GM21390 (cell line): ENCODE measurements at regions not wholly inside any gene's neighbourhood (a gene's known extent, or its start where the extent isn't known, plus 50 kb on each side); places are given as distances from the start of the nearest gene placed in this dataset.
"Not testable (repeated sequence)": the region's sequence is repeated elsewhere in the genome, so short reads cannot be mapped to it uniquely, and the experiment has no call there.

Source experiments
- ATAC-seq: cut with Tn5 transposase; IDR thresholded peaks from one replicate; pipeline ENCODE4 v1.9.1; 2021; ENCODE audit not compliant: unreplicated experiment

DNA sequence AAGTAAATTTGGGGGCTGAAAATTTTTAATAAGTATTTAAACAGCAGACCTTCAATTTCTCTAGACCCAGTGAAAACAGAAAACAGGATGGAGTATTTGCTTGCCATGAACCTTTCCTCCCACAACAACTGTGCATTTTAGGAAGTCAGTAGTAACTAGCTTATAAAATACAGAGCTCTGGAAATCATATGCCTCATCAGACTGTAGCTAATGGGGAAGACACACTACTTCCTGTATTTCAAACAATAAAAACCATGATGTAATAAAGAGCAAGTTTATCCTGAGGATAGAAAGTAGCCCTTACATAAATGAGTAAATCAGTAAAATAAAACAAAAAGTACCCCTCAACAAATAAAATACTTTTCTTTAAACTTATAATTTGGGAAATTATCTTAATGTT, 280.1 kb upstream of the ZFP42 start:
- ATAC-seq = no peak

DNA sequence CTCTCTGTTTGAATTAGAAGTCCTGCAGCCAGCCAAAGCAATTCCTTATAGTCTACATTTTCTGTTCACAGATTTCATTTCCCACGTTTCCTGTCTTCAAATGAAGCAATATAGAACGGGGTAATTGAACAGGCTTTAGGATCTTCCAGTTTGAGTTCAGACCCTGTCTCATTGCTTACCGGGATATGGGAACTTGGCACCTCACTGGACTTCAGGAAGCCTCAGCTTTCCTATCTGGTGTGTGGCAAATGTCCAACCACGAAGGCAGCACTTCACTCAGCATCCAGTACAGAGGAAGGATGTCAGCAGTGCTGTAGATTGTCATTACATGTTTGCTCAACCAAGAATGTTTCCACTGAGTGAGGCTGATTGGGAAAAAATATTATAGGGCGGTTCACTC, 271.1 kb upstream of the ZFP42 start:
- no peak for ATAC-seq

DNA sequence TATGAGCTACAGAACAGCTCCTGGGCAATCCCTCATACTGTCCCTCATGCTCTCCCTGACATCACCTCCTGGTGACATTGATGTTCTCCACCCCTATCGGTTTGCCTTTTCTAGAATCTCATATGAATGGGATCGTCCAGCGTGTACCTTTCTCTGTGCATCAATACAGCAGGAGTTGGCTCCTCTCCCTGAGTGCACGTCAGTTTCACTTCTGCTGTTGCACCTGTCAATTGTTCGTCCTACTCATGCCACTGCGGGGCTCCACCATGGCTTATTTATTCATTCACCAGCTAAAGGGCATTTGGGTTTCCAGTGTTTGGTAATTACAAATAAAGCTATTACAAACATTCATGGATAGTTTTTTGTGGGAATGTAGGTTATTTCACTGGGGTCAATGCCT, 269.1 kb upstream of the ZFP42 start:
- no peak for ATAC-seq

DNA sequence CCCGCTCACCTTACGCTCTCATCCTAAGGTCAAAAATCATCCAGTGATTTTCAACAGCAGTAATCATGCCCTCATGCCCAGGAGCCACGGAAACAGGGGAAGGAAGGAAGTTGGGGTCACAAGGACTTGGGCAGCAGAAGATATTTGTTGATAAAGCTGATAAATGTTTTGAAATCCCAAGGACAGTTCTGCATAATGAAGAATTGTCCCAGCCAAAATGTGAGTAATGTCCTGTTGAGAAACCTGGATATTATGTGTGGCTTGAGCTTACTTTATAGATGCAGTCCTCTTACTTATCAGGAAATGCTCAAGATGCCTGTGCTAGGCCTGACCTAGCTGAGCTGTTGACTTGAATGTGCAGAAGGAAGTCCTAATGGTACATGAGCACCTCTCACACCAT, 263.0 kb upstream of the ZFP42 start:
- ATAC-seq = no peak

DNA sequence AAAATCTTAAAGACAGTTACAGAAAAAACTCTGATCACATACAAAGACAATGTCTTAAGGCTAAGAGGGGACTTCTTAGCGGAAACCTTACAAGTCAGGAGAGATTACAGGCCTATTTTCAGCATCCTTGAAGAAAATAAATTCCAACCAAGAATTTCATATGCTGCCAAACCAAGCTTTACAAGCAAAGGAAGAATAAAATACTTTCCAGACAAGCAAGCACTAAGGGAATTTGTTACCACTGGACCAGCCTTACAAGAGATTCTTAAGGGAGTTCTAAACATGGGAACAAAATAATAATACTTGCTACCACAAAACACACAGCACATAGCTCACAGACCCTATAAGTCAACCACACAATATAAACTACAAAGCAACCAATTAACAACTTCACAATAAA, 255.8 kb upstream of the ZFP42 start:
- ATAC-seq = no peak

DNA sequence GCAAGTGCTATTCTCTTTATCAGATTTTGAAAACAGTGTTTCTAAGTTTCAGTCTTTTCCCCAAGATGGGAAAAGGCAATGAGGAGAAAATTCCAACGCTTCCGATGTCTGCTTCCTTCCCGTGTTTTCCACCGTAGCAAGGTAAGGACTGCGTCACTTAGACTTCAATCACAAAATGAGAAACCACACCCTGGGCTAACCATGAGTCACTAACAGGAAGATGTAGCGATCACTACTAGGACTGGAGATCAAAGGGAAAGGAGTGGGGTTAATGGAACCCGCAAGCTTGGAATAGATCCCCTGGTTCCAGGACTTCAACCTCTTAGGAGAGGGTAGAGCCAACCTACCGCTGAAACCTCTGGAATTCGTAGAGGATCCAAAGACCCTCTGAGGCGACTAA, 250.7 kb upstream of the ZFP42 start:
- no peak for ATAC-seq

DNA sequence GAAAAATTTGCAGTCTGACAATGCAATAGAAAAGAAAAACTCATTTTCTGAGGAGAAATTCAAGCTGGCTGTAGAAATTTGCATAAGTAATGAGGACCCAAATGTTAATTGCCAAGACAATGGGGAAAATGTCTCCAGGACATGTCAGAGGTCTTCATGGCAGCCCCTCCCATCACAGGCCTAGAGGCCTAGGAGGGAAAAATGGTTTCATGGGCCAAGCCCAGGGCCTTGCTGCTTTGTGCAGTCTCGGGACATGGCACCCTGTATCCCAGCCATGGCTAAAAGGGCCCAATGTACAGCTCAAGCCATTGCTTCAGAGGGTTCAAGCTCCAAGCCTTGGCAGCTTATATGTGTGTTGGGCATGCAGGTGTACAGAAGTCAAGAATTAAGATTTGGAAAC, 244.9 kb upstream of the ZFP42 start:
- ATAC-seq = not testable (repeated sequence)

DNA sequence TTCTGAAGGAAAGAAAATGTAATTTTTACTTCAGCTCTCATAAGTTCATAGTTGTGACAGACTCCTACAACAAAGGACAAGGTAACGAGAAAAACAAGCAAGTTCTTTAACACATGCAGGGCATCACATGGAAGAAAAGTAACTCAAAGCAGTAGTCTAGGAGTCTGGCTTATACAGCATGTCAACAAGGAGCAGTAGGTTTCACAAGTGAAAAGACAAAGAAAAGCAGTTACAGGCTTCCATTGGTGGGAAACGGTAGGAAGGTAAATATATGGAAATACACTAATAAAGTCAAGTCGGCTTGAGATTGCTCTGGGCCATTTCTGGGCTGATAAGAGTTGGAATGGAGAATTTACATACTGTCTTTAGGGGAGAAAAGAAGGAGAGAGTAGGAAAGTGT, 228.4 kb upstream of the ZFP42 start:
- ATAC-seq = no peak

DNA sequence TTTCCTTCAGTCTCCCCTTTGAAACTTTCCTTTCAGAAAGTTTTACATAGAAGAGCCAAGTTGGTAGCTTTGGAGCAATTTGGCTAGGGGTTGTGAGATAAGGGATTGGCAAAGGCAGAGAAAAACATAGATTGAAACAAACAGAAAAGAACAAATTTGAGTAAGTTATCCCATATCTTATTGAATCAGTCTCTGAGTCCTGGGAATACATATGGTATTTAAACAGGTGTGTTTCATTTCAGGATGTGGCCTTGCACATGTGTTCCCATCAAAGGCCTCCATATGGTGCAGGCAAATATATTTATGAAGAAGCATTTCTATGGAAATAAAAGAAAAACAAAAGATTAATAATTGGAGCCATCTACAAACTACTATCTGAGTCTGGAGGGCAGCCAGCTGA, 227.9 kb upstream of the ZFP42 start:
- ATAC-seq = no peak

DNA sequence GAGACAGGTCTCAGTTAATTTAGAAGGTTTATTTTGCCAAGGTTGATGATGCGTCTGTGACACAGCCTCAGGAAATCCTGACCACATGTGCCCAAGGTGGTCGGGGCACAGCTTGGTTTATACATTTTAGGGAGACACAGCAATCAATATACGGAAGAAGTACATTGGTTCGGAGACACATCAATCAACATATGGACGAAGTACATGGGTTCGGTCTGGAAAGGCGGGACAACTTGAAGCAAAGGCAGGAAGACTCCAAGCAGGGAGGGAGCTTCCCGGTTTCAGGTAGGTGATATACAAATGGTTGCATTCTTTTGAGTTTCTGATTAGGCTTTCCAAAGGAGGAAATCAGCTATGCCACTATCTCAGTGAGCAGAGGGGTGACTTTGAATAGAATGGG, 225.2 kb upstream of the ZFP42 start:
- no peak for ATAC-seq

DNA sequence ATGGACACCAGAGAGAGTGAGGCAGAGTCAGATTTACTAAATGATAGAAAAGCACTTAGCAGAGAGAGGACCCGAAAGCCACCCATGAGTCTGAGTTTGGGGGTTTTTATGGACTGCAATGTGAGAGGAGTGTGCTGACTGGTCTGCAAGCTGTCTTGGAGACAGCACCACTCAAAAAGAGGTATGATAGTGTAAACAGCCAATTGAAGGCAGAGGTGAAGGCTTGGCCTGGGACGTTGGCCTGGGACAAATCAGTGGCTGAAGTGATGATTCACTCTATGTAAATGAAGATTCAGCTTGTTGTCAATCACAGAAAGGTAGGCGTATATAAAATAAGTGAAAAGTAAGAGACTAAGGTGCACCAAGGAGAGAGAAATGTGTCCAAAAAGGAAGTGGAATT, 217.6 kb upstream of the ZFP42 start:
- no peak for ATAC-seq

DNA sequence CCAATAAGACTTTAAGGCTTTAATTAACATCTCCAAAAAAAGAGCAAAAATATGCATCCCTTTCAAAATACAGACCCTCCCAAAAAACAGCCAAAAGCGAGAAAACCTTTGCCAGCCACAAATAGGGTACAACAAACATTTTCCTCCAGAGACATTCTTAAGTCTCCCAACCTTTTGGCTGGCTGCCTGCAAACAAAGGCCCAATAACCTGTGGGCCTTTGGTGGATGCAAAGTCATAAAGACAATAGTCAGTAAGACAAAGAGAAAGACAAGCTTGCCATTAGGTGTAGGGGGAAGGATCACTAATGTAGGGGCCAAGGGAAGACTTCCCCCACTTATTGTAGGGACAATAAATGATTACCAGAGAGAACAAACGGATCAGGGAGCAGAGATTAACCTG, 215.5 kb upstream of the ZFP42 start:
- ATAC-seq = no peak

DNA sequence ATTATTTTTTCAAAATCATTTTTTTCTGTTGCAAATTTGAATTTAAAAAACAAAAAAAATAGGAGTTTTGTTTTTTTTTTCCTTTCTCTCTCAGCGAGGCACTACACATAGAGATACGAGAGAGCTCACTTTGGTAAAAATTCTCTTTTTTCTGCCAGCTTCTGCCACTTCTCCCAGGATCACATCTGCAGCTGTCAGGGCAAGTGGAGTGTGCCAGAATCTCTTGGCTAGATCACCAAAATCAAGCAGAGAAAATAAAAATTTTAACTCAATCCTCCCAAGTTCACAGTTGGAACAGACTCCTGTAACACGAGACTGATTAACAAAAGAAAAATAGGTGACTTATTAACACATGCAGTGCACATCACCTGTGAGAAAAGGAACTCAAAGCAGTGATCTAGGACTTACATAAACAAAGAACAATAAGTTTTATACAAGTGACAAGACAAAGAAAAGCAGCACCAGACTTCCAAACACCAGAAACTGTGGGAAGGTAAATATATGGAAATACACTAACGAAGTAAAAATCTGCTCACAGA, 213.2 kb upstream of the ZFP42 start:
- no peak for ATAC-seq

DNA sequence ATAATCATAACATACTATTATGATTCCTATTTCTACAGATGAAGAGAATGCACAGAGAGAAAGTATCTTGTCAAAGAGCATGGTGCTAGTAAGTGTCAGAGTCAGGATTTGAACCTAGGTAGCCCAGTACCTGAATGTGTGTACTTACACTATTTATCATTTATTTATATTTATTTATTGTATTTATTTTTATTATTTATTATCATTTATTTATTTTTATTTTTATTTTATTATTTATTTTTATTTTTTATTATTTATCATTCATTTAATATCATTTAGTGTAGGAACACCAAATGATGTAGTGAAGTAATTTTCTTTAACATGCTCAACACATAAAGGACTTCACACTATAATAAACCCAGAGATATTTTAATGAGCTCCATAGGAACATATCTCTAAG, 209.4 kb upstream of the ZFP42 start:
- ATAC-seq = no peak

DNA sequence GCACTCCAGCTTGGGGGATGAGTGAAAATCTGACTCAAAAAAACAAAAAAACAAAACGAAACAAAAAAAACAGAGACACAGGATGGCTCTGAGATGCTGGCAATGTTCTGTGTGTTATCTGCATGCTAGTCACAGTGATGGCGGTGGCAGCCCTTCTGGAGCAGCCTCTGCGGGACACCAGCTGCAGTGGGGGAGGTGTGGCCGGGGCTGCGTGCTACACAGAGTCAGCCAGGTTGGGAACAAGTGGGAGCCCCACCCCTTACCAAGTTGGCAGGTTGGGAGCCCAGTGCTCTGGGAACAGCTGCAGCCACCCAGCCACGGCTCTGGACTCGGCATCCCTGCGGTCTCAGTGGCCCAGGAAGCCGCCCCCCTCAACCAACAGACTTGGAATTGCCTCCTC, 206.5 kb upstream of the ZFP42 start:
- no peak for ATAC-seq

DNA sequence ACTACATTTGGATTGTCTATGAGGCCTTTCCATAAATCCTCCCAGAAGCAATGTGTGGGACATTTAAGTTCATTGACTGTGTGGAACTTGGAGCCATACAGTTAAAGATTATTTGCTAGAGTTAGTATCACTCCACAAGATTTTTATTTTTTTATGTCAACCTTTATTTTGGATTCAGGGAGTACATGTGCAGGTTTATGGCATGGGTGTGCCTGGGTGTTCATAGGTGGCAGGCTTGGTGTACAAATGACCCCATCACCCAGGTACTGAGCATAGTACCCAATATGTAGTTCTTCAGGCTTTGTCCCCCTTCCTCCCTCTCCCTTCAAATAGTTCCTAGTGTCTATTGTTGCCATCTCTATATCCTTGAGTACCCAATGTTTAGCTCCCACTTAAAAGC, 199.8 kb upstream of the ZFP42 start:
- no peak for ATAC-seq

DNA sequence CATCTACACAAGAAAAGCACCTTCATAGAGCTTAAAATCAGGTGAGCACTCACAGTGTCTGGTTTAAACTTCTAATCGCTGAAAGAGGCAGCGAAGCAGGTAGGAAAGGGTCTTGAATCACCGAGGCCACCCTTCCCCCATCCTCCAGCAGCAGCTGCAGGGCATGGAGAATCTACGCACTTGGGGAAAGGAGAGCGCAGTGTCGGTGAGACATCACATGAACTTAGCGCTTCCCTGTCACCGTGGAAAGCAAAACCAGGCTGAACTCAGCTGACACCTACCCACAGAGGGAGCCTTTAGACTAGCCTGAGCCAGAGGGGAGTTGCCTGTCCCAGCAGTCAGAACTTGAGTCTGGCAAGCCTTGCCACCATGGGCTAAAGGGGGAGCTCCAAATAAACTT, 197.2 kb upstream of the ZFP42 start:
- ATAC-seq = no peak

DNA sequence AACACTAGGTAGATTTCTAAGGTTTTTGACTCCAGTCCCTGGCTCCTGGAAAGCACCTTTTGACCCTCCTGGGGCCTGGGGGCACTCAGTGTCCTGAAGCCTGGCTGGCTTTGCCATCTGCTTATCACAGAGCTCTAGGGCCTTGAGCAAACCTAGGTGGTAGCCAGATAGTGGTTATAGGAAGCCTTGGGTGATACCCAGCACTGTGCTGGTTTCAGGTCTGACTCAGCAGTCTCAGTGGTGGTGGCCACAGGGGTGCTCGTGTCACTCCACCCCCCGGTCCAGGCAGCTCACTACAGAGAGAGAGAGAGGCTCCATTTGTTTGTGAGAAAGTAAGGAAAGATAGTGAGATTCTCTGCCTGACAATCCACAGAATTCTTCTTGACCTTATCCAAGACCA, 195.8 kb upstream of the ZFP42 start:
- no peak for ATAC-seq

DNA sequence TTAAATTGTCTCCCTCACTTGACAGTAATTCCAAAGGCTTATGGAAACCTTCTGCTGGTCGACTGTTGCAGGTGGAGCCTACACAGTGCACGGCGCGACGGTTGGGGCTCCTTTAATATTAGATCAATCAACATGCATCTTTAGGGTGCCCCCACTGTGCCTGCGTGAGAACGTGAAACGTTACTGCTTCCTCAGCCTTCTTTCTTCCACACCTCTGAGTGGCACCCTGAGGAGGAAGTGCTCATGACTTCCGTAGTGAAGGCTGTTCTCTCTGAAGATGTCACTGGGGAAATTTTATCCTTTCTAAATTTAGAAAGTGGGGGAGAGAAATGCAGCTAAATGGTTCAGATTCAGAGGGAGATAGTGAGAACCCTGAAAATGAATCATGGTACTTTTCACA, 184.0 kb upstream of the ZFP42 start:
- ATAC-seq = no peak

DNA sequence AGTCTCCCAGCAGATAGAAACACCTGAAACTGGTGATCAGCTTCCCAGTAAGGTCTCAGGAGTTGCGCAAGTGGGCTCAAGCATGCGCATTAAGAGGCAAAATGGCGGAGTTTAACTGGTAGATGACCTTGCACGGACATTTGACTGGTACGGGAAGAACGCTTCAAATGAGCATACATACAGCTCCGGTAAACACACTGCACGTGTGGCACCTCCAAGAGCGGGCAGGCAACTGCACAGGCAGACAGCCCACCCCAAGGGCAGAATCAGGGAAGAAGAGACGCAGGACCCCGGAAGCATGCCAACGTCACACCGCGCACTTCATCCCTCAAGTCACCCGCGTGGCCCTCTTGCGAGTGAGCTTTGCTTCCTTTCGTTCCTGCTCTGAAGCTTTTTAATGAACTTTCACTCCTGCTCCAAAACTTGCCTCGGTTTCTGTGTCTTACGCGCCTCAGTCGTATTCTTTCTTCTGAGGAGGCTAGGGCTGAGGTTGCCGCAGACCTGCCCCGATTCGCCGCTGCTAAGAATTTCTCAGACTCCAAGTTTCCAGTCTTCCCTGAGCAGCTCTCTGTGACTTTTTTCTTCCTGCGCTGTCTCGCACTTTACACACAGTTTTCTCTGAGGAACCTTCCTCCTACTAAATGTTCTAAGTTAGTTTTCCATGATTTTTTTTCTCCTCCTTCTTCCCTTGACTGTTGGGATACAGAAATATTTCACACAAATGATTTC, 180.7 kb upstream of the ZFP42 start:
- ATAC-seq = no peak

DNA sequence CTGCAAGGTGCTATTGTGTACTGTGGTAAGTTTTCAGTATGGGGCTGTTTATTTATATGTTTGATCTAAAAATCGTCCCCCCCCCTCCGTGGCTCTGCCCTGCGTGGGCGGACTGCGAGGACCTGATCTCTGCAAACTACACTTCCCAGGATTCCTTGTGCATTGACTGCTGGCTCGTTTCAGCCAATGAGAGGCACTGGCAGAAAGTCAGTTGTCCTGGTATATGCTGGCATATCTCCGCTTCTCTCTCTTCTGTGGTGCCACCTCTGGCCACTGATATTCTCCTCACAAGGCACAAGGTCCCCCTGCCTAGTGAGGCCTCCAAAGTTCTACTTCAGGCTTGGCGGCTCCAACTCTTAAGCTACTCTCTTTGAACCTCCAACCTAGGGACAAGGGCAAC, 168.8 kb upstream of the ZFP42 start:
- no peak for ATAC-seq

DNA sequence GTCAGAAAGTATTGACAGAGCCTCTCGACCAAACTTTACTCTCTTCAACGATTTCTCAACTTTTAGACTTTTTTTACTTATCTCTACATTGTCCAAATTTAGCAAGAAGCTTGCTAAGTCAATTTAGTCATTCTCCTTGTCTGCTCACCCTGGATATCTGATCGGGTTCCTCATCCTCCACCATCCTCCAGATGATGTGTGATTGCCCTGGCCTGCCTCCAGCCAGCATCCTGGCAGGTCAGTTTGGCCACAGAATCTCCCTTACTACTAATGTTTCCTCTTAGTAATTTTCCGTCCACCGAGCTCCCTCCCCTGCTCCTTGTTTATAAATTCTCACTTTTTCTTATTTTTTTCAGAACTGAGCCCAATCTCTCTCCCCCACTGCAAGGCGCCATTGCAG, 167.9 kb upstream of the ZFP42 start:
- ATAC-seq = no peak

DNA sequence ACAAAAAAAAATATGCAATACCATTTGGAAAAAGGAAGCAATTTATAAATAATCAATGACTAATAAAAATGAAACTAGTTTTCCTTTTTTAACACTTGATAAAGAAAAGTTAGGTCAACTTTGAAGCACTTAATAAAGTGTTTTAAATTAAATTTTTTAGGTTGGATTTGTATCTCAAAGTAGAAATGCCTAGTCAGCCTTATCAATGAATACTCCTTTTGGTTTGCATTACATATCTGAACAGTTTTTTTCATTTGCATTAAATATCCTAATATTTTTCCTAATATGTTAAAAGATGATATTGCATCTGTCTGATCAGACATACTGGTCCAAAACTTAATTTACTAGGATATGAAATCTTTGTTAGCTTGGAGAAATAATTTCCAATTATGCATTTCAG, 155.8 kb upstream of the ZFP42 start:
- ATAC-seq = no peak
